ENCODE measurements at regions not wholly inside any gene's neighbourhood (a gene's known extent, or its start where the extent isn't known, plus 50 kb on each side); places are given as distances from the start of the nearest gene placed in this dataset.

DNA sequence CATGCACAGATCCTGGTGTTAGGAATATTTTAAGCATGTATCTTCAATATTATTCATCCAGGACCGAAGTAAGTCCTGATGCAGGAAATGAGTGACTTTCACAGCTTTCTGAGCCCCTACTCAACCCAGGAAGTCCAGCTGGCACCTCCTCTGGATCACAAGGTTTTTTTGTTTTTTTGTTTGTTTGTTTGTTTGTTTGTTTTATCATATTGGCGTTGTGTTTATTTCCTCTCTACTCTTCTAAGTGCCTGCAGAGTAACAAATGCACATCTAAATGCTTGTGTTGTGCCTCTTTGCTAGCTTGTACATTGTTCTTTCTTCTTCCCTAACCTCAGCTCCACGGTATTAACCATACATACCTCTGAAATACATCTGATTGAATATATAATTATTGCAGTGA is 594.3 kb upstream of the ADGRB3 start:
- Mint-ChIP-seq H3K27ac (ENCODE audit: unreplicated experiment) (no peak overlapping the region), H3K4me3 (ENCODE audit: unreplicated experiment) (peak overlapping the region; percentile 7), H3K9me3 (ENCODE audit: low read depth) (no peaks in the 10 kb centered on the region), H3K36me3 (ENCODE audit: low read depth) (no peaks in the 10 kb centered on the region), H3K27me3 (ENCODE audit: low read depth) (peaks cover 12% of the 10 kb centered on the region), H3K4me1 (ENCODE audit: low read depth) (peaks cover 9% of the 10 kb centered on the region)
- no peak for DNase-seq (ENCODE audit: low spot score)
- TF ChIP-seq, protein P1, sequence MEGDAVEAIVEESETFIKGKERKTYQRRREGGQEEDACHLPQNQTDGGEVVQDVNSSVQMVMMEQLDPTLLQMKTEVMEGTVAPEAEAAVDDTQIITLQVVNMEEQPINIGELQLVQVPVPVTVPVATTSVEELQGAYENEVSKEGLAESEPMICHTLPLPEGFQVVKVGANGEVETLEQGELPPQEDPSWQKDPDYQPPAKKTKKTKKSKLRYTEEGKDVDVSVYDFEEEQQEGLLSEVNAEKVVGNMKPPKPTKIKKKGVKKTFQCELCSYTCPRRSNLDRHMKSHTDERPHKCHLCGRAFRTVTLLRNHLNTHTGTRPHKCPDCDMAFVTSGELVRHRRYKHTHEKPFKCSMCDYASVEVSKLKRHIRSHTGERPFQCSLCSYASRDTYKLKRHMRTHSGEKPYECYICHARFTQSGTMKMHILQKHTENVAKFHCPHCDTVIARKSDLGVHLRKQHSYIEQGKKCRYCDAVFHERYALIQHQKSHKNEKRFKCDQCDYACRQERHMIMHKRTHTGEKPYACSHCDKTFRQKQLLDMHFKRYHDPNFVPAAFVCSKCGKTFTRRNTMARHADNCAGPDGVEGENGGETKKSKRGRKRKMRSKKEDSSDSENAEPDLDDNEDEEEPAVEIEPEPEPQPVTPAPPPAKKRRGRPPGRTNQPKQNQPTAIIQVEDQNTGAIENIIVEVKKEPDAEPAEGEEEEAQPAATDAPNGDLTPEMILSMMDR (IDR thresholded peaks at IDR 0.05) = no peak

DNA sequence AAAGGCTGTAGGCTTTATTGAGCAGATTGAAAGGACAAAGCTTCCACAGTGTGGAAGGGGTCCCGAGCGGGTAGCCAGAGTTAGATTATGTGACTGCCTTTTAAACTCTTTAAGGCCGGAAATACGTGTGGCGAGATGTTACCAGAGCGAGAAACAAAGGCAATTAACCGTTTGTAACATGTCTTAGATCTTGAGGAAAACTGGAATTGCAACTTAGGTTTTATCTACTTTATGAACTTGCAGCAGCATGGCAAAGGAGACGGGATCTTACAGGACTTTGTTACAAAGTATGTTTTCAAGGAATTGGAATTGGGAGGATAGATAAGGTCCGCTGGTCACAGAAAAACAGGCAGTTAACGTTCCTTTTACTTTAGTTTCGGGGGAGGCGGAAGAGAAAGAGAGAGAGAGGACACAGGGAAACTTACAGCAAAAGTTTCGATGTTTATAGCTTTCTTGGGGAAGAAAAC is 594.7 kb upstream of the ADGRB3 start:
- Mint-ChIP-seq H3K4me1 (ENCODE audit: low read depth) (peaks cover 9% of the 10 kb centered on the region), H3K9me3 (ENCODE audit: low read depth) (no peaks in the 10 kb centered on the region), H3K27me3 (ENCODE audit: low read depth) (peaks cover 12% of the 10 kb centered on the region), H3K36me3 (ENCODE audit: low read depth) (no peaks in the 10 kb centered on the region), H3K4me3 (ENCODE audit: unreplicated experiment) (peak overlapping the region; percentile 17), H3K27ac (ENCODE audit: unreplicated experiment) (no peak overlapping the region)
- TF ChIP-seq, protein P1 (IDR thresholded peaks at IDR 0.05) = no peak
- no peak for DNase-seq (ENCODE audit: low spot score)

DNA sequence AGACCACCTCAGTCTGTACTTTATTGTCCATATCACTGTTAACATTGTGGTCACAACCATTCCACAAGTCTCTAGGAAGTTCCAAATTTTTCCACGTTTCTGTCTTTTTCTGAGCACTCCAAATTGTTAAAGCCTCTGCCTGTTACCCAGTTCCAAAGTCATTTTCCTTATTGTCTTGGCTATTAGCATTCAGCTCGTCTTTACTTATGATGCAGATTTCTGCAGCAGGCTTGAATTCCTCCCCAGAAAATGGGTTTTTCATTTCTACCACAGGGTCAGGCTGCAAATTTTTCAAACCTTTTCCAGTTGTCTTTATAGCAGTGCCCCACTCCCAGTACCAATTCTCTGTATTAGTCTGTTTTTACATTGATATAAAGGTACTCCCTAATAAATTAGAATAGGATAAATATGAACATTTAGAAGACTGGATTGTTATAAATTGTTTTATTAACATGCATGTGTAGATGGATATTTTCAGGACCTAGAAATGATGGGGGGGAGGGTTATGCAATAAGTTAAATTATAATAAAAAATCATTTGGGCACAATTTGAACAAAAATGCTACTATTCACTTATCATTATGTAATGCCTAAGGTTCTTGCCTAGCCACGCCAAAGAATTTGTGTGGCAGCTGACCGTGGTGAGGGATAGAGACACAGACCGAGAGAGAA is 595.3 kb upstream of the ADGRB3 start:
- TF ChIP-seq, protein P1 (IDR thresholded peaks at IDR 0.05) = no peak
- Mint-ChIP-seq H3K27ac (ENCODE audit: unreplicated experiment) (no peak overlapping the region), H3K4me1 (ENCODE audit: low read depth) (peaks cover 9% of the 10 kb centered on the region), H3K27me3 (ENCODE audit: low read depth) (peaks cover 12% of the 10 kb centered on the region), H3K36me3 (ENCODE audit: low read depth) (no peaks in the 10 kb centered on the region), H3K4me3 (ENCODE audit: unreplicated experiment) (peak overlapping the region; percentile 17), H3K9me3 (ENCODE audit: low read depth) (no peaks in the 10 kb centered on the region)
- no peak for DNase-seq (ENCODE audit: low spot score)

DNA sequence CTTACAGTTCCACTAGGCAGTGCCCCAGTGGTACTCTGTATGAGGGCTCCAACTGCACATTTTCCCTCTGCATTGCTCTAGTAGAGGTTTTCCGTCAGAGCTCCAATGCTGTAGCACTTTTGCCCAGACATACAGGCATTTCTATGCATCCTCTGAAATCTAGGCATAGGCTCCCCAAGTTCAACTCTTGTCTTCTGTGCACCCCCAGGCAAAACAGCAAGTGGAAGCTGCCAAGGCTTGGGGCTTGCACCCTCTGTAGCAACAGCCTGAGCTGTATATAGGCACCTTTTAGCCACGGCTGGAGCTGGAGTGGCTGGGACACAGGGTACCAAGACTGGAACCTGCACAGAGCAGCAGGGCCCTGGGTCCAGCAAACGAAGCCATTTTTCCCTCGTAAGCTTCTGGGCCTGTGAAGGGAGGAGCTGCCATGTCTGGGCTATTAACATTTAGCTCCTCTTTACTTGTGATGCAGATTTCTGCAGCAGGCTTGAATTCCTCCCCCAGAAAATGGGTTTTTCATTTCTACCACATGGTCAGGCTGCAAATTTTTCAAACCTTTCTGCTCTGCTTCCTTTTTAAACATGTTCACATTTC is 596.2 kb upstream of the ADGRB3 start:
- no peaks in the 10 kb centered on the region for H3K9me3 Mint-ChIP-seq (ENCODE audit: low read depth)
- DNase-seq (ENCODE audit: low spot score) = peak; percentile 44
- H3K27me3 Mint-ChIP-seq (ENCODE audit: low read depth) = peaks cover 12% of the 10 kb centered on the region
- TF ChIP-seq, protein P1 (IDR thresholded peaks at IDR 0.05) = no peak
- H3K4me3 Mint-ChIP-seq (ENCODE audit: unreplicated experiment) = no peak overlapping the region
- peaks cover 9% of the 10 kb centered on the region for H3K4me1 Mint-ChIP-seq (ENCODE audit: low read depth)
- H3K27ac Mint-ChIP-seq (ENCODE audit: unreplicated experiment) = no peak overlapping the region
- H3K36me3 Mint-ChIP-seq (ENCODE audit: low read depth) = no peaks in the 10 kb centered on the region

DNA sequence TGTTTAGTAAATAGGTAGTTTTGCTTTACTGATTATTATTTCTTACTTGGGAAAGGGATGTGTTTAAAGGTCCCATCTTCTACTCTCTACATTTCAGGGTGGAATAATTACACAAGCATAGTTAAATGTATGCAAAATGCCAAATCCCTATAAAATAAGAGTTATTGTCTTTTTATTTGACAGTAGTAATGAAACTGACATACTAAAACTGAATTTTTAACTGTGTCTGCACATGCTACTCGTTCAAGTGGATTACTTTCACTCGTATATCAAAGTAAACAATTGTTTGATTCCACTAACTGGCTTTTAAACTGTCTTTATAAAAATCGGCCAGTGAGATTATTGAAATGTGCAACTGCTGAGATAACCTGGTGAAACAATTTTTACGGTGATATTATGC is 602.9 kb upstream of the ADGRB3 start:
- Mint-ChIP-seq H3K36me3 (ENCODE audit: low read depth) (no peaks in the 10 kb centered on the region), H3K9me3 (ENCODE audit: low read depth) (no peaks in the 10 kb centered on the region), H3K4me3 (ENCODE audit: unreplicated experiment) (no peak overlapping the region), H3K27me3 (ENCODE audit: low read depth) (peaks cover 3% of the 10 kb centered on the region), H3K4me1 (ENCODE audit: low read depth) (no peaks in the 10 kb centered on the region), H3K27ac (ENCODE audit: unreplicated experiment) (no peak overlapping the region)
- TF ChIP-seq, protein P1 (IDR thresholded peaks at IDR 0.05) = no peak
- no peak for DNase-seq (ENCODE audit: low spot score)
